Fibroblast of pulmonary artery (primary cell): ENCODE measurements at regions not wholly inside any gene's neighbourhood (a gene's known extent, or its start where the extent isn't known, plus 50 kb on each side); places are given as distances from the start of the nearest gene placed in this dataset.

Source experiments
- DNase-seq: peaks from one replicate; pipeline ENCODE4 v3.0.0-alpha.2; 2010; ENCODE audit warnings: low read depth
- H3K4me3 ChIP-seq: replicated peaks from 2 replicates; pipeline ENCODE4 v1.5.1; 2011; ENCODE audit warnings: low read depth, mild to moderate bottlenecking, control low read depth, low read length, moderate library complexity
- TF ChIP-seq, protein P1 (sequence below): IDR thresholded peaks from 2 replicates; pipeline ENCODE4 v1.5.1; 2011; ENCODE audit warnings: mild to moderate bottlenecking, control low read depth, low read length, inconsistent platforms; ENCODE audit errors: missing control alignments

- no peak for DNase-seq
- H3K4me3 ChIP-seq: no peak overlapping the region
- TF ChIP-seq, protein P1, sequence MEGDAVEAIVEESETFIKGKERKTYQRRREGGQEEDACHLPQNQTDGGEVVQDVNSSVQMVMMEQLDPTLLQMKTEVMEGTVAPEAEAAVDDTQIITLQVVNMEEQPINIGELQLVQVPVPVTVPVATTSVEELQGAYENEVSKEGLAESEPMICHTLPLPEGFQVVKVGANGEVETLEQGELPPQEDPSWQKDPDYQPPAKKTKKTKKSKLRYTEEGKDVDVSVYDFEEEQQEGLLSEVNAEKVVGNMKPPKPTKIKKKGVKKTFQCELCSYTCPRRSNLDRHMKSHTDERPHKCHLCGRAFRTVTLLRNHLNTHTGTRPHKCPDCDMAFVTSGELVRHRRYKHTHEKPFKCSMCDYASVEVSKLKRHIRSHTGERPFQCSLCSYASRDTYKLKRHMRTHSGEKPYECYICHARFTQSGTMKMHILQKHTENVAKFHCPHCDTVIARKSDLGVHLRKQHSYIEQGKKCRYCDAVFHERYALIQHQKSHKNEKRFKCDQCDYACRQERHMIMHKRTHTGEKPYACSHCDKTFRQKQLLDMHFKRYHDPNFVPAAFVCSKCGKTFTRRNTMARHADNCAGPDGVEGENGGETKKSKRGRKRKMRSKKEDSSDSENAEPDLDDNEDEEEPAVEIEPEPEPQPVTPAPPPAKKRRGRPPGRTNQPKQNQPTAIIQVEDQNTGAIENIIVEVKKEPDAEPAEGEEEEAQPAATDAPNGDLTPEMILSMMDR: no peak
These were observed 1527.7 kb downstream of the NLGN4Y start for GRCh38 chrY:16051908-16052643.

- TF ChIP-seq, protein P1: no peak
- no peak overlapping the region for H3K4me3 ChIP-seq
- no peak for DNase-seq
These were observed 1535.8 kb downstream of the NLGN4Y start for GRCh38 chrY:16060141-16060540.

DNA sequence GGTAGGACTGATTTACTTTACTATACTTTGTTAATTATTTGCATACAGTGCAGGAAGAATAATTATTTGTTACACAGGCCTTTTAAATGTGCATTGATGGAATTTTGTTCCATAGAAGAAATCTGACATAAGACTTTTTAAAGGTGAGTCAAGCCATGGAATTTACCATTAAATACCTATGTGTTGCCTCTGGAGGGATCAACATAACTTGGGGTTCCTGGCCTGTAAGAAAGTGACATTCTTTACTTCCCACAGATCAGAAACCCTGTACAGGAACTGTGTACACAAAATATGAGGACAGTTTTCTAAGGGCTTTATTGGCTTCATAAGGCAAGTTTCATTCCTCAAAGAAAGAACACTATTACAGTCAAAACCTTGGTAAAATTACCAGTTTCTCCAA is 1536.4 kb downstream of the NLGN4Y start:
- TF ChIP-seq, protein P1: no peak
- DNase-seq: no peak
- no peak overlapping the region for H3K4me3 ChIP-seq

GRCh38 chrY:16071957-16072356 is 1547.6 kb downstream of the NLGN4Y start:
- DNase-seq: no peak
- TF ChIP-seq, protein P1: no peak
- H3K4me3 ChIP-seq: no peak overlapping the region

GRCh38 chrY:16075701-16076100 is 1551.4 kb downstream of the NLGN4Y start:
- TF ChIP-seq, protein P1: no peak

GRCh38 chrY:16097325-16097724 is 1573.0 kb downstream of the NLGN4Y start:
- no peak overlapping the region for H3K4me3 ChIP-seq
- DNase-seq: no peak
- TF ChIP-seq, protein P1: no peak

More at GRCh38 chrY:16075701-16076100, 1551.4 kb downstream of the NLGN4Y start:
- H3K4me3 ChIP-seq: no peak overlapping the region
- DNase-seq: peak; percentile 1

DNA sequence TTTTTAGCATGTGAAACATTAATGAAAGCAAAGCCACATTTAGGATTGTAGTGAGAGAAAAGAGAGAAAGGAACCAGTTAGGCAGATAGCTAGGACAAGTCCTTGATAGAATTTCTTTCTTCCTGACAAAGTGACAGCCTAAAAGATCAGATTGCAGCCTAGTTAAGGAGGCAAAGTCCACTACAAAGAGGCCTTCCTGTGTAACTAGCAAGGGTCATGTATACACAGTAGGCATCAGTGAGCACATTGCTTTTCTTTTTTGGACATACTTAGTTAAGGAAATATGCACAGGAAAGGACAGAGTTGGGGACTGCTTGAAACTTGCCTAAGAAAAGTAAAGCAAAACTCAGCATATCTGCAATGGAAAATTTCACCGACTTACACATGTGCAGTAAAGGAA is 1577.5 kb downstream of the NLGN4Y start:
- TF ChIP-seq, protein P1: no peak
- no peak overlapping the region for H3K4me3 ChIP-seq
- DNase-seq: no peak
